NCI-H2107 (cell line): ENCODE measurements at regions not wholly inside any gene's neighbourhood (a gene's known extent, or its start where the extent isn't known, plus 50 kb on each side); places are given as distances from the start of the nearest gene placed in this dataset.
A peak's percentile ranks its signal among the peaks of the same experiment; 100 is the strongest.
"Not testable (repeated sequence)": the region's sequence is repeated elsewhere in the genome, so short reads cannot be mapped to it uniquely, and the experiment has no call there.

Experiments
- DNase-seq: peaks from one replicate; lab custom pipeline; 2025; lab: John Stamatoyannopoulos, UW

- not testable (repeated sequence) for DNase-seq
Measured at GRCh38 chr21:41610840-41611115, 102.8 kb upstream of the TMPRSS2 start.

GRCh38 chr21:41610042-41610839 is 102.3 kb upstream of the TMPRSS2 start:
- DNase-seq, result no peak

GRCh38 chr21:41606706-41607105 is 98.7 kb upstream of the TMPRSS2 start:
- no peak for DNase-seq

- no peak for DNase-seq
Measured at GRCh38 chr21:41605934-41606285, 98.0 kb upstream of the TMPRSS2 start.

- DNase-seq, result peak; percentile 36
Measured at GRCh38 chr21:41605178-41605933, 97.4 kb upstream of the TMPRSS2 start.

GRCh38 chr21:41604583-41605041 is 96.7 kb upstream of the TMPRSS2 start:
- DNase-seq, result no peak

GRCh38 chr21:41603476-41603875 is 95.5 kb upstream of the TMPRSS2 start:
- no peak for DNase-seq

GRCh38 chr21:41602531-41602930 is 94.6 kb upstream of the TMPRSS2 start:
- DNase-seq, result no peak

- DNase-seq, result no peak
Measured at GRCh38 chr21:41601573-41602368, 93.8 kb upstream of the TMPRSS2 start.

- no peak for DNase-seq
Measured at GRCh38 chr21:41600961-41601572, 93.1 kb upstream of the TMPRSS2 start.

GRCh38 chr21:41600556-41600955 is 92.6 kb upstream of the TMPRSS2 start:
- no peak for DNase-seq

GRCh38 chr21:41600116-41600515 is 92.2 kb upstream of the TMPRSS2 start:
- DNase-seq, result no peak

GRCh38 chr21:41598561-41599431 is 90.8 kb upstream of the TMPRSS2 start:
- DNase-seq, result no peak

GRCh38 chr21:41597811-41598231 is 89.9 kb upstream of the TMPRSS2 start:
- DNase-seq, result no peak

GRCh38 chr21:41597227-41597626 is 89.3 kb upstream of the TMPRSS2 start:
- no peak for DNase-seq

- no peak for DNase-seq
Measured at GRCh38 chr21:41596241-41596925, 88.4 kb upstream of the TMPRSS2 start.

- no peak for DNase-seq
Measured at GRCh38 chr21:41594268-41594667, 86.3 kb upstream of the TMPRSS2 start.

GRCh38 chr21:41593760-41594138 is 85.8 kb upstream of the TMPRSS2 start:
- no peak for DNase-seq

- no peak for DNase-seq
Measured at GRCh38 chr21:41593051-41593759, 85.2 kb upstream of the TMPRSS2 start.

GRCh38 chr21:41589620-41590175 is 81.7 kb upstream of the TMPRSS2 start:
- DNase-seq, result no peak
